ENCODE measurements at regions not wholly inside any gene's neighbourhood (a gene's known extent, or its start where the extent isn't known, plus 50 kb on each side); places are given as distances from the start of the nearest gene placed in this dataset.

DNA sequence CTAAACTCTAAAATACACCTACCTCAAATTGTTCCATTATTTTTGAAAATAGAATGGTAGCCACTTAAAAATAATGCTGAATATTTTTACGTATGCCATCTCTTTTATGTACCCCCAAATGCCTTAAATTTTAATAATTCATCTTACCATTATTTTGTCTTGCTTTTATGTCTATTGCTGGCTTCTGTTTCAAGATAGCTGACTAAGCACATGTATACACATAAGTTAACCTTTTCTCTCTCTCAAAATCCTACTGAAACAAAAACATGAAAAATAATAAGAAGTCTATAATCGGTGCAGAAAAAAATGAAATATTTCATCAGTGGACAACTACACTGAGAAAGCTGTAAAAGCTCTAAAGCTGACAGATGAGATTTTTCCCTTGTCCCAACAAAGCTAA is 652.0 kb upstream of the ZNF608 start:
- ATAC-seq (ENCODE audit: low read depth in 2 of 2) (no peak), DNase-seq (no peak)
- H3K36me3 Mint-ChIP-seq: no peaks in the 10 kb centered on the region
- H3K27ac Mint-ChIP-seq: no peak overlapping the region
- no peaks in the 10 kb centered on the region for H3K27me3 Mint-ChIP-seq
- H3K27ac ChIP-seq (ENCODE audit: insufficient read depth, low read length, poor library complexity, severe bottlenecking): no peak overlapping the region
- H3K4me1 ChIP-seq (ENCODE audit: control insufficient read depth, insufficient read depth, low read length, poor library complexity, severe bottlenecking): no peaks in the 10 kb centered on the region
- H3K36me3 ChIP-seq (ENCODE audit: control insufficient read depth, insufficient read depth, low read length): no peaks in the 10 kb centered on the region
- H3K9me3 Mint-ChIP-seq: peaks cover 2 to 15% (median 11%) of the 10 kb centered on the region in 7 donors
- H3K27me3 ChIP-seq (ENCODE audit: control insufficient read depth, insufficient read depth, low read length): no peaks in the 10 kb centered on the region
- H3K9me3 ChIP-seq (ENCODE audit: control insufficient read depth in 2 of 2, low read length in 2 of 2): no peaks in the 10 kb centered on the region
- no peak overlapping the region for H3K4me3 ChIP-seq (ENCODE audit: low read depth, low read length)
- H3K4me1 Mint-ChIP-seq: no peaks in the 10 kb centered on the region
- no peak overlapping the region for H3K4me3 Mint-ChIP-seq

DNA sequence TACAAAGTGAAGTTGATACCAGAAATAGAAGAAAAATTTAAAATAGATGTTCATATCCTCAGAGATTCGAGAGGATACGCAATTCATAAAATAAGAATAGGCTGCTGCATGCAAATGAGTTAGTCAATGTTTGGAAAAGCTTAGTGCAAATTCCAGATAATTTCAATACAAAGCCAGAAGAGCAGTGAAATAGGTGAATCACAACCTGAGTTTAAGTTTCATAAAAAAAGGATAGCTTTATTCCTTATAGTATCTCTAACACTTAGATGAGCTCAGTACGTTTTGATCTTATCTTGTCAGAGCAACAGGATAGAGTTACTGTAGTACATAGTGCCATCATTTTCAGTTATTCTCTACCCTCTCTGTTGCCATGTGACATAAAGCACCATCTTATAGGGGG is 653.4 kb upstream of the ZNF608 start:
- no peaks in the 10 kb centered on the region for H3K9me3 ChIP-seq (ENCODE audit: control insufficient read depth in 2 of 2, low read length in 2 of 2)
- Mint-ChIP-seq H3K4me3 (no peak overlapping the region), H3K27ac (no peak overlapping the region), H3K9me3 (peaks cover 0 to 17% (median 5%) of the 10 kb centered on the region in 7 donors), H3K36me3 (no peaks in the 10 kb centered on the region), H3K4me1 (no peaks in the 10 kb centered on the region), H3K27me3 (no peaks in the 10 kb centered on the region)
- no peak overlapping the region for H3K4me3 ChIP-seq (ENCODE audit: low read depth, low read length)
- ATAC-seq (ENCODE audit: low read depth in 2 of 2) (no peak), DNase-seq (no peak)
- H3K27me3 ChIP-seq (ENCODE audit: control insufficient read depth, insufficient read depth, low read length): no peaks in the 10 kb centered on the region
- H3K27ac ChIP-seq (ENCODE audit: insufficient read depth, low read length, poor library complexity, severe bottlenecking): no peak overlapping the region
- no peaks in the 10 kb centered on the region for H3K4me1 ChIP-seq (ENCODE audit: control insufficient read depth, insufficient read depth, low read length, poor library complexity, severe bottlenecking)
- no peaks in the 10 kb centered on the region for H3K36me3 ChIP-seq (ENCODE audit: control insufficient read depth, insufficient read depth, low read length)

DNA sequence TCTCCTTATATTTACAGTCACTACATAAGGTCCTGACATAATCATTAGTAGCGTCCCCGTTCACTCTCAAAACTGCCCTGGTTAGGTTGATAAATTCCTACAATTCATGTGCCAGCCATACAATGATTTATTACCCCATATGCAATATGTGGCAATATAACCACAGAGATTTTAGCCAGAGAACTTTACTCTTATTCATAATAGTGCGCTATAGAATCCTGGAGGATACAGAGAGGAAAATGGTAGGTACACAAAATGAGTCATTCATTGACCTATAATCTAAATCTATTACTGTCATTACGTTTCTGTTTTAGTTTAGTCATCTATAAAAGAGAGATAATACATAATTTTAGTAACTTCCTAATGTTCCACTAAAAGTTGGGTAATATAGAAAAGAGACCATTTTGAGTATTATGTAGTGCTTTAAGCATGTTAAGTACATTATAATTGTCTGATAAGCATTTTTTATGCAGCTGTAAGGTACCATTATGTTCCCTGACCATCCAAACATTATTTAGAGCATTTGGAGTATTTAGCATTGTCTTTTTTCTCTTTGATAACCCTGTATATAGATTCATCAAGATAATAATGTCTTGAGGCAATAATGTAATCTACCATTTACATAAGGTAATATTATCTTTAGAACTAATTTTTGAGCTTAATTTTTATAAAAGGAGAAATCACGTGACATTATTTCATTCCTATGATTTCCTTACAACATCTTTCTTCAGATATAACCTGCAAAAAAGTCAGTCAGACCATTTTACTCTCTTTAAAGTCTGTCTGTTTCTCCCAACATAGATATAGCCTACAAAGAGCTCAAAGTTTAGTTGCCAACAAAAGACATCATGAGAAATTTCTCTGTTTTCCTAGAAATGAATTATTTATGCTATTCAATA is 655.5 kb upstream of the ZNF608 start:
- Mint-ChIP-seq H3K27ac (no peak overlapping the region), H3K9me3 (peaks cover 0 to 22% (median 7%) of the 10 kb centered on the region in 7 donors), H3K36me3 (no peaks in the 10 kb centered on the region), H3K4me3 (no peak overlapping the region), H3K4me1 (no peaks in the 10 kb centered on the region), H3K27me3 (no peaks in the 10 kb centered on the region)
- Histone ChIP-seq H3K4me1 (ENCODE audit: control insufficient read depth, insufficient read depth, low read length, poor library complexity, severe bottlenecking) (no peaks in the 10 kb centered on the region), H3K36me3 (ENCODE audit: control insufficient read depth, insufficient read depth, low read length) (no peaks in the 10 kb centered on the region), H3K27ac (ENCODE audit: insufficient read depth, low read length, poor library complexity, severe bottlenecking) (no peak overlapping the region), H3K4me3 (ENCODE audit: low read depth, low read length) (no peak overlapping the region), H3K27me3 (ENCODE audit: control insufficient read depth, insufficient read depth, low read length) (no peaks in the 10 kb centered on the region), H3K9me3 (ENCODE audit: control insufficient read depth in 2 of 2, low read length in 2 of 2) (peaks cover 0 to 2% of the 10 kb centered on the region in 2 experiments)
- no peak for DNase-seq
- ATAC-seq (ENCODE audit: low read depth in 2 of 2): no peak

DNA sequence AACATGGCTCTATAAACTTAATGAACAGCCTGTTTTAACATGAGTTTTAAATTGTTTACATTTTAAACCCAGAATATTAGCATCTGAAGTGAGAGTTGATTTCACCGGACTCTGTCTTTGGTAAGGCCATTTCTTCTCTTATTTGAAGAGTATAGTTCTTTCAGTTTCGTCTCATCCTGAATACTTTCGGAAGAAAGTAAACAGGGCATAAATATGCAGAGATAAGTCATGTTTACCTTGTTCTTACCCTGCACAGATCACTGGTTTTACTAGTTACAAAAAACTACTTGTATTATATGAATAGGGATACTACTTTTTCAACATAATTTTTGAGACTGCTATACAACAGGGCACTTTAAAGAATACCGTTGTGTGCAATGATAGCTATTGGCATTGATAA is 656.3 kb upstream of the ZNF608 start:
- Mint-ChIP-seq H3K4me3 (no peak overlapping the region), H3K27me3 (no peaks in the 10 kb centered on the region), H3K27ac (no peak overlapping the region), H3K9me3 (peaks cover 0 to 24% (median 7%) of the 10 kb centered on the region in 7 donors), H3K4me1 (no peaks in the 10 kb centered on the region), H3K36me3 (no peaks in the 10 kb centered on the region)
- Histone ChIP-seq H3K9me3 (ENCODE audit: control insufficient read depth in 2 of 2, low read length in 2 of 2) (peaks cover 0 to 2% of the 10 kb centered on the region in 2 experiments), H3K4me3 (ENCODE audit: low read depth, low read length) (no peak overlapping the region), H3K4me1 (ENCODE audit: control insufficient read depth, insufficient read depth, low read length, poor library complexity, severe bottlenecking) (no peaks in the 10 kb centered on the region), H3K27me3 (ENCODE audit: control insufficient read depth, insufficient read depth, low read length) (no peaks in the 10 kb centered on the region), H3K27ac (ENCODE audit: insufficient read depth, low read length, poor library complexity, severe bottlenecking) (no peak overlapping the region), H3K36me3 (ENCODE audit: control insufficient read depth, insufficient read depth, low read length) (no peaks in the 10 kb centered on the region)
- DNase-seq (no peak), ATAC-seq (ENCODE audit: low read depth in 2 of 2) (no peak)

DNA sequence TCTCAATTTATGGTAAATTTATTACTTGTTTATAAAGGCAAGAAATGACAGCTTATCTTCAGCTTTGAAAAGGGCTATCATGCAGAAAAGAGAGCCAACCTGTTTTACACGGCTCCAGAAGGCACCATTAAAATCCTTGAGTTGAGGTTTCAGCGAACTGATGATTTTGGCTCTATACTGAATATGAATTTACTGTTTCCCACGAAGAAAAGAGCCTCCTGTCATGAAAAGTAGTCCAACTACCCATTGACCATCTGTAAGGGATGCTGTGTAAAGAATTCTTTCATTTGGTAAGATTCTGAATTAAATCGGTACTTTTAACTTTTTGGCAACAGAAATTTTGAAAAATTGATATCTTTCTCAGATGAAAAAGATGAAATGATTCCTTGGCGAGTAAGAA is 657.6 kb upstream of the ZNF608 start:
- no peak overlapping the region for H3K4me3 Mint-ChIP-seq
- Histone ChIP-seq H3K27ac (ENCODE audit: insufficient read depth, low read length, poor library complexity, severe bottlenecking) (no peak overlapping the region), H3K4me3 (ENCODE audit: low read depth, low read length) (no peak overlapping the region), H3K4me1 (ENCODE audit: control insufficient read depth, insufficient read depth, low read length, poor library complexity, severe bottlenecking) (no peaks in the 10 kb centered on the region), H3K27me3 (ENCODE audit: control insufficient read depth, insufficient read depth, low read length) (no peaks in the 10 kb centered on the region), H3K36me3 (ENCODE audit: control insufficient read depth, insufficient read depth, low read length) (no peaks in the 10 kb centered on the region), H3K9me3 (ENCODE audit: control insufficient read depth in 2 of 2, low read length in 2 of 2) (peaks cover 0 to 2% of the 10 kb centered on the region in 2 experiments)
- no peak for DNase-seq
- no peak for ATAC-seq (ENCODE audit: low read depth in 2 of 2)
- no peak overlapping the region for H3K27ac Mint-ChIP-seq
- peaks cover 0 to 24% (median 5%) of the 10 kb centered on the region in 7 donors for H3K9me3 Mint-ChIP-seq
- no peaks in the 10 kb centered on the region for H3K36me3 Mint-ChIP-seq
- H3K4me1 Mint-ChIP-seq: no peaks in the 10 kb centered on the region
- no peaks in the 10 kb centered on the region for H3K27me3 Mint-ChIP-seq

DNA sequence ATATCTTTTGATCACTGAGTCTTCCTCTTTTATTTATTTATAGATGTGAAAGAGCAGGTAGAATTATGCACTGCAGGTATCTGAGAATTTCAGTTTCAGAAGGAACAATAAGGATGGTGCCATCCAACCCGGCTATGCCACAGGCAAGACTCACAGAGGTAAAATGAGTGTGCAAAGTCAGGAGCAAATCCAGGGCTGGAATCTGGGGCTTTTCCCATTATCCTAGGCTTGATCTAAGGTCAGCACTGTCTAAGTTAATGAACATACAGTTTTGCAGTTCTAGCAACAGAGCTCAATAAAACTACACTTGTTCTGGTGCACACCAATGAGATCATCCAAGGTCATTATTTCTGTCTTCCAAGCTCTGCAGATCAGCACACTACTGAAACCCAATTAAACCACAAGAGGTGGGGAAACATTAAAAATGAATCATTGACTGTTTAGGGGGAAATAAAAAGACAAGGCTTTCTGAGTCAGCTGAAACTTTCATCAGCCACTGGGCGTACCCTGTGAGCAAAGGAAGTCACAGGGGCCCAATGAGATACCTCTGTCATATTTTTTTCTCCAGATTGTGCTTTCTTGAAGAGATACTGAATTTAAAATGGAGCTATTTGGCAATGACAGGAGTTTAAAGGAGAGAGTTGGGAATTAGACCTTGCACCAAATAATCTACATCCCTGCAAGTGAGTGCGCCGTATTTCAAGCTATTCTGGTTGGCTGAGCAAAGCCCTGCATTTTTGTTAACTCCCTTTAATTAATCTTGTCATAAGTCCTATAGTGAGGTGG is 662.2 kb upstream of the ZNF608 start:
- Mint-ChIP-seq H3K9me3 (peaks cover 0 to 12% (median 2%) of the 10 kb centered on the region in 7 donors), H3K4me1 (no peaks in the 10 kb centered on the region), H3K4me3 (peak overlapping the region in 1 of 4 donors; percentile 21), H3K36me3 (no peaks in the 10 kb centered on the region), H3K27ac (no peak overlapping the region), H3K27me3 (no peaks in the 10 kb centered on the region)
- Histone ChIP-seq H3K4me3 (ENCODE audit: low read depth, low read length) (no peak overlapping the region), H3K4me1 (ENCODE audit: control insufficient read depth, insufficient read depth, low read length, poor library complexity, severe bottlenecking) (no peaks in the 10 kb centered on the region), H3K9me3 (ENCODE audit: control insufficient read depth in 2 of 2, low read length in 2 of 2) (peaks cover 0 to 2% of the 10 kb centered on the region in 2 experiments), H3K27ac (ENCODE audit: insufficient read depth, low read length, poor library complexity, severe bottlenecking) (no peak overlapping the region), H3K36me3 (ENCODE audit: control insufficient read depth, insufficient read depth, low read length) (no peaks in the 10 kb centered on the region), H3K27me3 (ENCODE audit: control insufficient read depth, insufficient read depth, low read length) (no peaks in the 10 kb centered on the region)
- ATAC-seq (ENCODE audit: low read depth in 2 of 2) (peak in 1 of 2 donors; percentile 42), DNase-seq (no peak)

DNA sequence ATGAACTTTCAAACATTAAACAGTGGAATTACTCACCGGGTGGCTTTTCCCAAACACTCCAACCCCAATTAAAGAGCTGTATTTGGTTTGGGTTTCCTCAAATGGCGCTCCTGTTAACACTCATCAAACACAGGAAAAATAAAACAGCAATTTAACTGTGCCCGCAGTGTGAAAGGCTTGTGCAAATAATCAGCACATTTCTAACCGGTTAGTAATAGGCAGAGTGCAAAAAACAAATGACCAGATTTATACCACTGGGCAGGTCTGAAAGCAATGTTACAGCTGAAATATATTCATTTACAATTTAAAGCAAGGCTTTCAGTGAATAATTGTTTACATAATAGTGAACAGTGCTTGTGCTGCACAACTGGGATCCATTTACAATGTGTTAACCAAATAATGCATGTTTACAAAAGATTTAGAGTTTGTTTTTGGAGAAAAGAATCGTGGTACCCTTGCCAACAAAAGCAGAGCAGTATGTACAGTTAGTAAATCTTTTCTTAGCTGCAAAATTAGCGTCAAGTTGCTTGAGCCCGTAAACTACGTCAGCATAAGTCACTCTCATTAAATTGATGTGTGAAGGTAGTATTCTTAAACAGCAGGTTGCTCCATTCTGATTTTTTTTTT is 662.9 kb upstream of the ZNF608 start:
- Mint-ChIP-seq H3K4me1 (no peaks in the 10 kb centered on the region), H3K9me3 (peaks cover 0 to 10% (median 2%) of the 10 kb centered on the region in 7 donors), H3K27me3 (no peaks in the 10 kb centered on the region), H3K4me3 (no peak overlapping the region), H3K27ac (no peak overlapping the region), H3K36me3 (no peaks in the 10 kb centered on the region)
- no peaks in the 10 kb centered on the region for H3K27me3 ChIP-seq (ENCODE audit: control insufficient read depth, insufficient read depth, low read length)
- no peak overlapping the region for H3K4me3 ChIP-seq (ENCODE audit: low read depth, low read length)
- peaks cover 0 to 2% of the 10 kb centered on the region in 2 experiments for H3K9me3 ChIP-seq (ENCODE audit: control insufficient read depth in 2 of 2, low read length in 2 of 2)
- H3K36me3 ChIP-seq (ENCODE audit: control insufficient read depth, insufficient read depth, low read length): no peaks in the 10 kb centered on the region
- H3K4me1 ChIP-seq (ENCODE audit: control insufficient read depth, insufficient read depth, low read length, poor library complexity, severe bottlenecking): no peaks in the 10 kb centered on the region
- H3K27ac ChIP-seq (ENCODE audit: insufficient read depth, low read length, poor library complexity, severe bottlenecking): no peak overlapping the region
- ATAC-seq (ENCODE audit: low read depth in 2 of 2) (no peak), DNase-seq (no peak)
